Left ventricle myocardium inferior (tissue), 1 donor: ENCODE measurements at regions not wholly inside any gene's neighbourhood (a gene's known extent, or its start where the extent isn't known, plus 50 kb on each side); places are given as distances from the start of the nearest gene placed in this dataset.
A peak's percentile ranks its signal among the peaks of the same experiment; 100 is the strongest.

Experiments
- DNase-seq: peaks from one replicate; pipeline ENCODE4 v3.0.0-alpha.2; 2020
- H3K27ac ChIP-seq: fragments of 200-600 bp; replicated peaks from 2 replicates; pipeline ENCODE4 v1.8.0; 2021
- H3K27me3 ChIP-seq: fragments of 200-600 bp; 2 replicates; pipeline ENCODE4 v1.8.0; 2021; ENCODE audit warnings: low read depth
- H3K36me3 ChIP-seq: fragments of 200-600 bp; 2 replicates; pipeline ENCODE4 v1.8.0; 2021
- H3K4me1 ChIP-seq: fragments of 200-600 bp; 2 replicates; pipeline ENCODE4 v1.8.0; 2021
- H3K4me3 ChIP-seq: fragments of 200-600 bp; 2 replicates; pipeline ENCODE4 v1.8.0; 2021; ENCODE audit warnings: mild to moderate bottlenecking, moderate library complexity
- H3K9me3 ChIP-seq: fragments of 200-600 bp; replicated peaks from 2 replicates; pipeline ENCODE4 v1.8.0; 2021
- intact Hi-C: fragments of 100-400 bp; cut with micrococcal nuclease; formaldehyde crosslinking; loops from one replicate; pipeline ENCODE4 v1.11.0; 2022
- TF ChIP-seq, protein P1 (sequence below): fragments of 200-600 bp; IDR thresholded peaks from 2 replicates; pipeline ENCODE4 v1.8.0; 2021; ENCODE audit warnings: antibody characterized with exemption, mild to moderate bottlenecking, borderline replicate concordance
- donor health status: DM: no; HTN: yes; CAD: no; lungs with severe emphysema.

DNA sequence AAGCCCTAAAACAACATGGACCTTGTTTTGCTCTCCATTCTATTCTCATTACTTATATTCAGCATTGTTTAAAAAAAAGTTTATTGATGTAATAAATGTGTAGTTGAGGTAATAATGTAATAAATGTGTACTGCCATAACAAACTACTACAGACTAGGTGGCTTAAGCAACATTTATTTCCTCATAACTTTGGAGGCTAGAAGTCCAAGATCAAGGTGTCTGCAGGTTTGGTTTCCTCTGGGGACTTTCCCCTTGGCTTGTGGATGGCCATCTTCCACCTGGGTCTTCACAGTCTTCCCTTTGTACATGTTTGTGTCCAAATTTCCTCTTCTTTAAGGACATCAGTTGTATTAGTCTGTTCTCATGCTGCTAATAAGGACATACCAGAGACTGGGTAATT lies 93.1 kb downstream of the LMO4 start:
- Histone ChIP-seq H3K27me3 (no peaks in the 10 kb centered on the region), H3K27ac (no peak overlapping the region), H3K36me3 (no peaks in the 10 kb centered on the region), H3K9me3 (no peaks in the 10 kb centered on the region), H3K4me3 (no peak overlapping the region), H3K4me1 (no peaks in the 10 kb centered on the region)
- no peak for DNase-seq
- TF ChIP-seq, protein P1, sequence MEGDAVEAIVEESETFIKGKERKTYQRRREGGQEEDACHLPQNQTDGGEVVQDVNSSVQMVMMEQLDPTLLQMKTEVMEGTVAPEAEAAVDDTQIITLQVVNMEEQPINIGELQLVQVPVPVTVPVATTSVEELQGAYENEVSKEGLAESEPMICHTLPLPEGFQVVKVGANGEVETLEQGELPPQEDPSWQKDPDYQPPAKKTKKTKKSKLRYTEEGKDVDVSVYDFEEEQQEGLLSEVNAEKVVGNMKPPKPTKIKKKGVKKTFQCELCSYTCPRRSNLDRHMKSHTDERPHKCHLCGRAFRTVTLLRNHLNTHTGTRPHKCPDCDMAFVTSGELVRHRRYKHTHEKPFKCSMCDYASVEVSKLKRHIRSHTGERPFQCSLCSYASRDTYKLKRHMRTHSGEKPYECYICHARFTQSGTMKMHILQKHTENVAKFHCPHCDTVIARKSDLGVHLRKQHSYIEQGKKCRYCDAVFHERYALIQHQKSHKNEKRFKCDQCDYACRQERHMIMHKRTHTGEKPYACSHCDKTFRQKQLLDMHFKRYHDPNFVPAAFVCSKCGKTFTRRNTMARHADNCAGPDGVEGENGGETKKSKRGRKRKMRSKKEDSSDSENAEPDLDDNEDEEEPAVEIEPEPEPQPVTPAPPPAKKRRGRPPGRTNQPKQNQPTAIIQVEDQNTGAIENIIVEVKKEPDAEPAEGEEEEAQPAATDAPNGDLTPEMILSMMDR: no peak
- intact Hi-C loops: no loop called here

DNA sequence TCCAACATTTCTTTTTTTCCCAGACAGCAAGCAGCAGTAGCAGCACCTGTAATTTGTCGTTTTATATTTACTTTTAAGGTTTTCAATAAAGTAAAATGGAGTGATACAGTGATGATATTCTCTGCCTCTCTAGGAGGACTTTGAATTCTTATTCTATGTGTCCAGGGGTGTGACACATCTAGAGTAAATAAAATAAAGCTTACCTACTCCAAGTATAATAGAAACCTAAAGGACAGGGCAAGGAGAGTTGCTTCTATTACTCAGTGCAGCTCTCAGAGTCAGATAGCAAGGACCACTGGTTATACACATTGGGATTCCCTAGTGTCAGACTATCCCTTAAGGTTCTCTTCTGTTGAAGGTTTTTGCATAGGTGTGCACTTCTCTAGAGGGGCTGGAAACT lies 95.9 kb downstream of the LMO4 start:
- no peak for DNase-seq
- H3K9me3 ChIP-seq: no peaks in the 10 kb centered on the region
- H3K4me1 ChIP-seq: no peaks in the 10 kb centered on the region
- no peak overlapping the region for H3K4me3 ChIP-seq
- TF ChIP-seq, protein P1: no peak
- no peak overlapping the region for H3K27ac ChIP-seq
- intact Hi-C loops: no loop called here
- H3K36me3 ChIP-seq: no peaks in the 10 kb centered on the region
- no peaks in the 10 kb centered on the region for H3K27me3 ChIP-seq

DNA sequence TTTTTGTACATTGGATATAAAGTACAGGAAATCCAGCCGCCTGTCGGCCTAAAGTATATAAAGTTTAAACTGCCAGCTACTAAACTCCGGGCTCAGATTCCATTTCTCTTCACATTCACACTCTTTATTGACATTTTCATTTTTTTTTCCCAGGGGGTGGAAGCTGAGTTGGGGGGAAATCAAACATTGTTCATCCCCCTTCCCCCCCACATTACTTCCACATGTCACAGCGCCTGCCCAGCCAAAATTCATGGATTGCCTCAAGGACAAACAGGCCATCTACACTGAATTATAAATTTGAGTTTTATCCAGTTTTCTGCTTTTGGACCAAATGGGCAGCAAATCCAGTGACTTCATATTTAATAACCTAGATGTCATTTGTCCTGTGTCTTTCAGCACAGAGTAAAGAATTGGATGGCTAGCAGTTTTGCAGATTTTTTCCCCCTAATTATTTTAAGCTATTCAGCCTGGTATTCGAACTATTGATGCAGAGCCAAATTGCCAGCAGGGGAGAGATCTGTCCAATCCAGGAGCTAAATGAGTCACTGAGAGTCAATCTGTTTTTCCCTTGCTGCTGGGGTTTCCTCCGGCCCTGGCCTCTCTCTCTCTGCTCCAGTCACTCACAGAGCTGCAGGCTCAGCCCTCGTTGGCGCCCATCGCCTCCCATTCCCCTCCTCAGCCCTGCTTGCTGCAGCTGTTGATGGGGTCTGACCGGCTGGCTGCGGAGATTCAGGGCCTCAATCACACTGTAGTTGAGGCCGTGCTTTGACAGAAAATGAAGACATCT lies 98.0 kb downstream of the LMO4 start:
- intact Hi-C loops: no loop called here
- DNase-seq: peak; percentile 26
- no peaks in the 10 kb centered on the region for H3K9me3 ChIP-seq
- H3K4me1 ChIP-seq: no peaks in the 10 kb centered on the region
- H3K27me3 ChIP-seq: no peaks in the 10 kb centered on the region
- TF ChIP-seq, protein P1: no peak
- peak overlapping the region; percentile 40 for H3K27ac ChIP-seq
- H3K36me3 ChIP-seq: no peaks in the 10 kb centered on the region
- H3K4me3 ChIP-seq: no peak overlapping the region

DNA sequence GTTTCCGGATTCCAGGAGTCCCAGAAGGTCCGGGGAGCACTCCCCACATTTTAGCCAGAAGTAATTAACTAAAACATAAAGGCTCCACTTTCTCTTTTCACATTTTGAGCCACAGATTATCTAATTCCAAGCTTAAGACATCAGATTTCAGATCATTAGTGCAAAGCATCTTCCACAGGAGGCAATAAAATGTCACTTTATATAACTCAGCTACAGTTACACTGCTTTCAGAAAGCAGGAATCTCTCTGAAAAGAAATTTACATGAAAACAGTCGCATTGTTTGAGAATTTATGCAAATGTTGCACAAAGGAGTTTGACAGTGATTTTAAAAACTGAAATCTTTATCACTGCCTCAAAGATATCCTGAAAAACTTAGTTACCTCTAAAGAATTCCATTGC lies 99.7 kb downstream of the LMO4 start:
- no peaks in the 10 kb centered on the region for H3K36me3 ChIP-seq
- TF ChIP-seq, protein P1: no peak
- no peak overlapping the region for H3K4me3 ChIP-seq
- peaks cover 11% of the 10 kb centered on the region for H3K4me1 ChIP-seq
- no peaks in the 10 kb centered on the region for H3K9me3 ChIP-seq
- H3K27me3 ChIP-seq: no peaks in the 10 kb centered on the region
- no peak overlapping the region for H3K27ac ChIP-seq
- intact Hi-C loops: no loop called here
- DNase-seq: no peak

DNA sequence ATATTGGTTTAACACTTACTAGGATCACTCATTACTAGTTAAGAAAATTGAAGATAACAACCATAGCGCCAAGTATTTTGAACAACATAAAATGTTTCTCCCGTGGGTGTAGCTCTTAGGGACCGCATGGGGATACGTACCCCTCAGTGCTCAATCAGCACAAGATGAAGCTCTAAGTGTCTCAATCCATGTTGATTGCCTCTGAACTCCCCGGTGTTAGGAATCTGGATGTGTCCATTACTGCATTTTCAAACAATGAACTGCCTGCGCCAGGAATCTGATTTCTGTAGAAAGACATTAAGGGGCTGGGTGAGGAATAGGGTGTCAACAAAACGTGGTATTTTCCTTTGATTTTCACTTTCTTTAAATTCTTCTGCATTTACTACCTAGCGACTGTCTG lies 100.2 kb downstream of the LMO4 start:
- Histone ChIP-seq H3K4me3 (no peak overlapping the region), H3K36me3 (no peaks in the 10 kb centered on the region), H3K27ac (no peak overlapping the region), H3K4me1 (peaks cover 14% of the 10 kb centered on the region), H3K27me3 (no peaks in the 10 kb centered on the region), H3K9me3 (no peaks in the 10 kb centered on the region)
- DNase-seq: no peak
- TF ChIP-seq, protein P1: no peak
- intact Hi-C loops: no loop called here
